SU-DHL-6 (cell line): ENCODE measurements at regions not wholly inside any gene's neighbourhood (a gene's known extent, or its start where the extent isn't known, plus 50 kb on each side); places are given as distances from the start of the nearest gene placed in this dataset.

Source experiments
- CTCF ChIP-seq: fragments of 200-600 bp; sonication (generic); IDR thresholded peaks from one replicate; pipeline ENCODE4 v1.5.1; 2017; ENCODE audit warnings: antibody characterized with exemption, mild to moderate bottlenecking, low read length, moderate library complexity; ENCODE audit not compliant: insufficient read depth, poor library complexity, severe bottlenecking
- EZH2phosphoT487 ChIP-seq: fragments of 200-600 bp; sonication (generic), shearing (Covaris generic); conservative IDR thresholded peaks from 2 replicates; pipeline ENCODE4 v1.6.1; 2018; ENCODE audit warnings: mild to moderate bottlenecking, antibody characterized with exemption, low read length, moderate library complexity, mixed read lengths

- TF ChIP-seq CTCF: no peak
- no peak for TF ChIP-seq EZH2phosphoT487
Measured at GRCh38 chr4:27078934-27079455, 218.4 kb downstream of the STIM2 start.
